HG03558 (cell line): ENCODE measurements at regions not wholly inside any gene's neighbourhood (a gene's known extent, or its start where the extent isn't known, plus 50 kb on each side); places are given as distances from the start of the nearest gene placed in this dataset.
"Not testable (repeated sequence)": the region's sequence is repeated elsewhere in the genome, so short reads cannot be mapped to it uniquely, and the experiment has no call there.

Experiments
- ATAC-seq: cut with Tn5 transposase; IDR thresholded peaks from one replicate; pipeline ENCODE4 v1.9.1; 2021; ENCODE audit warnings: moderate number of reproducible peaks; ENCODE audit not compliant: unreplicated experiment; ENCODE audit errors: extremely low read depth

- ATAC-seq: no peak
Observed at GRCh38 chr13:65633806-65634205, 1596.3 kb downstream of the PCDH9 start.

- no peak for ATAC-seq
Observed at GRCh38 chr13:65631078-65631477, 1599.1 kb downstream of the PCDH9 start.

GRCh38 chr13:65629926-65630325 is 1600.2 kb downstream of the PCDH9 start:
- ATAC-seq: no peak

GRCh38 chr13:65623148-65623547 is 1607.0 kb downstream of the PCDH9 start:
- ATAC-seq: no peak

- no peak for ATAC-seq
Observed at GRCh38 chr13:65615506-65615905, 1614.6 kb downstream of the PCDH9 start.

GRCh38 chr13:65613004-65613403 is 1617.1 kb downstream of the PCDH9 start:
- no peak for ATAC-seq

- no peak for ATAC-seq
Observed at GRCh38 chr13:65609350-65609749, 1620.8 kb downstream of the PCDH9 start.

GRCh38 chr13:65606622-65607021 is 1623.5 kb downstream of the PCDH9 start:
- no peak for ATAC-seq

- no peak for ATAC-seq
Observed at GRCh38 chr13:65605396-65605795, 1624.7 kb downstream of the PCDH9 start.

- no peak for ATAC-seq
Observed at GRCh38 chr13:65603160-65603559, 1627.0 kb downstream of the PCDH9 start.

GRCh38 chr13:65601855-65602254 is 1628.3 kb downstream of the PCDH9 start:
- ATAC-seq: no peak

GRCh38 chr13:65600702-65601101 is 1629.4 kb downstream of the PCDH9 start:
- ATAC-seq: no peak

GRCh38 chr13:65597839-65598818 is 1632.0 kb downstream of the PCDH9 start:
- no peak for ATAC-seq

GRCh38 chr13:65595916-65596315 is 1634.2 kb downstream of the PCDH9 start:
- no peak for ATAC-seq

GRCh38 chr13:65594298-65594781 is 1635.8 kb downstream of the PCDH9 start:
- no peak for ATAC-seq

- no peak for ATAC-seq
Observed at GRCh38 chr13:65593298-65593874, 1636.8 kb downstream of the PCDH9 start.

GRCh38 chr13:65592731-65593130 is 1637.4 kb downstream of the PCDH9 start:
- no peak for ATAC-seq

GRCh38 chr13:65585346-65585745 is 1644.8 kb downstream of the PCDH9 start:
- no peak for ATAC-seq

GRCh38 chr13:65584126-65584525 is 1646.0 kb downstream of the PCDH9 start:
- ATAC-seq: no peak

GRCh38 chr13:65582160-65582559 is 1648.0 kb downstream of the PCDH9 start:
- no peak for ATAC-seq

- not testable (repeated sequence) for ATAC-seq
Observed at GRCh38 chr13:65564561-65564960, 1665.6 kb downstream of the PCDH9 start.
